SK-N-SH (cell line): ENCODE measurements at regions not wholly inside any gene's neighbourhood (a gene's known extent, or its start where the extent isn't known, plus 50 kb on each side); places are given as distances from the start of the nearest gene placed in this dataset.

ENCODE experiments used
- CTCF ChIA-PET: fragments of 300-600, 350-600 bp; formaldehyde crosslinking; extraction: SDS; loops from one replicate; lab custom pipeline; 2021; lab: Yijun Ruan, JAX
- POLR2A ChIA-PET: fragments of 350-600 bp; sonication (Branson Sonifier 250); formaldehyde crosslinking; extraction: SDS; loops from one replicate; lab custom pipeline; 2020; ENCODE audit warnings: antibody characterized with exemption, inconsistent platforms; lab: Yijun Ruan, JAX
- DNase-seq: peaks from one replicate; pipeline ENCODE4 v3.0.0; 2012
- H2AFZ ChIP-seq: fragments of 200-600 bp; sonication (generic); 2 replicates; pipeline ENCODE4 v1.8.1; 2016; ENCODE audit warnings: antibody characterized with exemption, mild to moderate bottlenecking, low read depth
- H3F3A ChIP-seq: fragments of 200-600 bp; sonication (generic); replicated peaks from 2 replicates; pipeline ENCODE3; 2016; ENCODE audit warnings: antibody characterized with exemption, mild to moderate bottlenecking; ENCODE audit not compliant: insufficient read depth
- H3K27ac ChIP-seq, 2 experiments: fragments of 200-500 bp in 1 of 2; fragments of 200-600 bp in 1 of 2; sonication (Bioruptor generic) in 1 of 2; sonication (generic), shearing (Covaris generic) in 1 of 2; 2 replicates each; pipeline versions ENCODE4 v1.5.1 to v1.6.1; 2014 to 2016; ENCODE audit warnings: low read depth in 2 of 2, inconsistent platforms in 1 of 2, low read length in 1 of 2, mild to moderate bottlenecking in 1 of 2, mixed read lengths in 1 of 2
- H3K27me3 ChIP-seq: fragments of 200-600 bp; sonication (generic), shearing (Covaris generic); 2 replicates; pipeline ENCODE4 v1.6.1; 2016; ENCODE audit warnings: mixed run types; ENCODE audit not compliant: insufficient read depth
- H3K36me3 ChIP-seq, 2 experiments: fragments of 200-500 bp in 1 of 2; fragments of 200-600 bp in 1 of 2; sonication (Bioruptor generic) in 1 of 2; sonication (generic) in 1 of 2; replicated peaks in 1 of 2; 2 replicates each; pipeline versions ENCODE3 to v1.5.1; 2014 to 2016; ENCODE audit warnings: low read length in 1 of 2, mild to moderate bottlenecking in 1 of 2; ENCODE audit not compliant: insufficient read depth in 2 of 2, control insufficient read depth in 1 of 2
- H3K4me1 ChIP-seq, 2 experiments: fragments of 200-500 bp in 1 of 2; fragments of 200-600 bp in 1 of 2; sonication (Bioruptor generic) in 1 of 2; sonication (generic), shearing (Covaris generic) in 1 of 2; 2 replicates each; pipeline versions ENCODE4 v1.5.1 to v1.6.1; 2014 to 2016; ENCODE audit warnings: low read depth in 1 of 2, low read length in 1 of 2, mixed run types in 1 of 2; ENCODE audit not compliant: insufficient read depth in 2 of 2, control insufficient read depth in 1 of 2
- H3K4me2 ChIP-seq: fragments of 200-600 bp; sonication (generic), shearing (Covaris generic); 2 replicates; pipeline ENCODE4 v1.6.1; 2017; ENCODE audit warnings: mixed run types
- H3K4me3 ChIP-seq, 2 experiments: fragments of 200-500 bp in 1 of 2; fragments of 200-600 bp in 1 of 2; sonication (Bioruptor generic) in 1 of 2; sonication (generic), shearing (Covaris generic) in 1 of 2; 2 replicates each; pipeline versions ENCODE4 v1.5.1 to v1.8.1; 2014 to 2016; ENCODE audit warnings: low read depth in 2 of 2, inconsistent platforms in 1 of 2, low read length in 1 of 2, mild to moderate bottlenecking in 1 of 2, mixed read lengths in 1 of 2, moderate library complexity in 1 of 2
- H3K79me2 ChIP-seq: fragments of 200-600 bp; sonication (generic); 2 replicates; pipeline ENCODE4 v1.8.1; 2017; ENCODE audit warnings: mild to moderate bottlenecking; ENCODE audit not compliant: insufficient read depth
- H3K9ac ChIP-seq: fragments of 200-600 bp; sonication (generic); 2 replicates; pipeline ENCODE4 v1.6.1; 2017; ENCODE audit warnings: mixed run types
- H3K9me2 ChIP-seq: fragments of 200-600 bp; sonication (generic); 2 replicates; pipeline ENCODE4 v1.6.1; 2017; ENCODE audit warnings: mixed run types
- H3K9me3 ChIP-seq: fragments of 200-600 bp; sonication (generic); 2 replicates; pipeline ENCODE4 v1.6.1; 2017; ENCODE audit warnings: mixed run types, mild to moderate bottlenecking, moderate library complexity
- H4K20me1 ChIP-seq: fragments of 200-600 bp; sonication (generic); 2 replicates; pipeline ENCODE4 v1.6.1; 2017; ENCODE audit warnings: mild to moderate bottlenecking, mixed run types; ENCODE audit not compliant: insufficient read depth
- CHD2 ChIP-seq: fragments of 150-350 bp; IDR thresholded peaks from 2 replicates; pipeline ENCODE4 v1.6.1; 2018; ENCODE audit warnings: low read length; ENCODE audit not compliant: partially characterized antibody
- CTCF ChIP-seq: fragments of 200-600 bp; sonication (generic); IDR thresholded peaks from 2 replicates; pipeline ENCODE4 v1.6.1; 2017; ENCODE audit warnings: antibody characterized with exemption, mild to moderate bottlenecking, moderate library complexity
- EZH2phosphoT487 ChIP-seq: fragments of 200-600 bp; sonication (generic); IDR thresholded peaks from 2 replicates; pipeline ENCODE4 v1.6.1; 2017; ENCODE audit warnings: low read depth, mixed run types, mild to moderate bottlenecking, antibody characterized with exemption, moderate library complexity, borderline replicate concordance
- FOSL2 ChIP-seq: IDR thresholded peaks from 2 replicates; pipeline ENCODE4 v1.4.0; 2012; ENCODE audit warnings: low read depth, mild to moderate bottlenecking, moderate library complexity, borderline replicate concordance
- FOXJ3 ChIP-seq: sonication (generic); formaldehyde crosslinking; IDR thresholded peaks from 2 replicates; pipeline ENCODE4 v1.5.1; 2020; ENCODE audit warnings: mild to moderate bottlenecking, missing genetic modification reagents
- FOXM1 ChIP-seq: IDR thresholded peaks from 2 replicates; pipeline ENCODE4 v1.4.0; 2012; ENCODE audit warnings: low read depth, mild to moderate bottlenecking
- IRF3 ChIP-seq: fragments of 150-350 bp; IDR thresholded peaks from 2 replicates; pipeline ENCODE4 v1.6.1; 2016; ENCODE audit warnings: mild to moderate bottlenecking, low read depth, low read length
- JUND ChIP-seq: IDR thresholded peaks from 2 replicates; pipeline ENCODE4 v1.4.0; 2012
- MAX ChIP-seq: IDR thresholded peaks from 2 replicates; pipeline ENCODE4 v1.4.0; 2012; ENCODE audit warnings: low read depth
- MEF2A ChIP-seq: IDR thresholded peaks from 2 replicates; pipeline ENCODE4 v1.4.0; 2012; ENCODE audit warnings: low read depth, borderline replicate concordance
- NRF1 ChIP-seq: IDR thresholded peaks from 2 replicates; pipeline ENCODE4 v1.6.1; 2012; ENCODE audit warnings: low read depth, mild to moderate bottlenecking, low read length
- PBX3 ChIP-seq: IDR thresholded peaks from 2 replicates; pipeline ENCODE4; 2012
- POLR2AphosphoS5 ChIP-seq: IDR thresholded peaks from 2 replicates; pipeline ENCODE4 v1.6.1; 2012; ENCODE audit warnings: low read depth, low read length
- RFX5 ChIP-seq: IDR thresholded peaks from 2 replicates; pipeline ENCODE4 v1.6.1; 2012; ENCODE audit warnings: mild to moderate bottlenecking, improper control_type of control experiment, low read length
- SIN3A ChIP-seq: IDR thresholded peaks from 2 replicates; pipeline ENCODE4 v1.6.1; 2012; ENCODE audit warnings: low read depth, mild to moderate bottlenecking, low read length, moderate library complexity, borderline replicate concordance
- TAF1 ChIP-seq: IDR thresholded peaks from 2 replicates; pipeline ENCODE4 v1.6.1; 2012; ENCODE audit warnings: low read depth, mild to moderate bottlenecking, low read length, moderate library complexity, borderline replicate concordance
- USF2 ChIP-seq: fragments of 150-350 bp; IDR thresholded peaks from 2 replicates; pipeline ENCODE4 v1.6.1; 2017; ENCODE audit warnings: antibody characterized with exemption, low read length, low read depth, borderline replicate concordance
- WGBS: methylation state at CpG from one replicate; pipeline ENCODE4 v1.1.6; 2017; ENCODE audit warnings: low lambda C conversion rate; 5-methylcytosine and 5-hydroxymethylcytosine counted together

- TF ChIP-seq FOXJ3 (CRISPR knock-in tag) (no peak), RFX5 (no peak), PBX3 (no peak), FOXM1 (no peak), FOSL2 (no peak), POLR2AphosphoS5 (no peak), MEF2A (no peak), CHD2 (no peak), TAF1 (no peak), CTCF (no peak), NRF1 (no peak), EZH2phosphoT487 (no peak), USF2 (no peak), MAX (no peak), IRF3 (no peak), JUND (no peak), SIN3A (no peak)
- Histone ChIP-seq H3K9me3 (no peaks in the 10 kb centered on the region), H3K27me3 (no peaks in the 10 kb centered on the region), H3K79me2 (no peaks in the 10 kb centered on the region), H3K4me1 (no peaks in the 10 kb centered on the region), H3K27ac (no peak overlapping the region), H4K20me1 (no peaks in the 10 kb centered on the region), H3K4me2 (no peak overlapping the region), H3K4me3 (no peak overlapping the region), H3F3A (no peaks in the 10 kb centered on the region), H3K36me3 (no peaks in the 10 kb centered on the region), H3K9me2 (no peaks in the 10 kb centered on the region), H2AFZ (no peak overlapping the region), H3K9ac (no peak overlapping the region)
- DNase-seq = no peak
- CTCF ChIA-PET = no interaction called here
- POLR2A ChIA-PET = no interaction called here
- 17% methylated on average over 6 of the region's 6 CpGs for WGBS
Measured at GRCh38 chr12:61546296-61546695, 713.9 kb upstream of the USP15 start.
